HG03108 (cell line): ENCODE measurements at regions not wholly inside any gene's neighbourhood (a gene's known extent, or its start where the extent isn't known, plus 50 kb on each side); places are given as distances from the start of the nearest gene placed in this dataset.

ENCODE experiments used
- ATAC-seq: cut with Tn5 transposase; IDR thresholded peaks from one replicate; pipeline ENCODE4 v1.9.1; 2021; ENCODE audit warnings: moderate library complexity; ENCODE audit not compliant: unreplicated experiment

DNA sequence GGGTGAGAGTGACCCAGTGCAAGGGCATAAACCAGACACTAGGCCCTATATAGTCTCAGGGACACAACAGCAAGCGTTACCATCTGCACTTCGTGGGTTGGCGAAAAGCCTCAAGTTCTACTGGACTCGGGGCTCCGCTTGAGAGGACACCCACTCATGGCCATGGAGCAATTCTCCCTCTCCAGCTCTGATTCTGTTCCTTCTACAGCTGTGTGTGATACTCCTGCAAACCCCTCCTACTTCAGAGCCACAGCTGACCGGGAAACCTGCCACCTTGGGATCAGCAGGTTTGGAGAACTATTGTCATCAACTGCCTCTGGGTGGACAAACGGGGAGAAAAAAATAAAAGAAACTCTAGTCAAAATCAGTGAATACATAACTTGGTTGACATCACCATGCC is 306.9 kb downstream of the FGFR2 start:
- ATAC-seq, result no peak

DNA sequence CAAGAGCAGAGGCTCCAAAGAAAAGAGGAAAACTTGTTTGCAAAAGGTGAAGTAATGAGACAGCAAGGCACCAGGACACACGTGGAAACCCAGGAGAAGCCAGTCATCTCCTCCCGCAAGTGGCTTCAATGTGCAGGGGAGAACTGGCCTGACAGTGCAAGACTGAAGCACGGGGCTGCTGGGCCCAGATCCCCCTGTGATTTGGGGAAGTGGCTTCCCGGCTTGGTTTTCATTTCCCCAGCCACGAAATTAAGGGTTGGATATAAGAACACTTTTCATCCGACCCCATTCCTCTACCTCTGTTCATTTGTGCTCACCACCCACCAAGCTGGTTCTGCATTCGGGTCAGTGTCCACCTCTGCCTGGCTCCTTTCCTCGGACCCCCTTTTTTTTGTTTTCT is 306.4 kb downstream of the FGFR2 start:
- no peak for ATAC-seq

DNA sequence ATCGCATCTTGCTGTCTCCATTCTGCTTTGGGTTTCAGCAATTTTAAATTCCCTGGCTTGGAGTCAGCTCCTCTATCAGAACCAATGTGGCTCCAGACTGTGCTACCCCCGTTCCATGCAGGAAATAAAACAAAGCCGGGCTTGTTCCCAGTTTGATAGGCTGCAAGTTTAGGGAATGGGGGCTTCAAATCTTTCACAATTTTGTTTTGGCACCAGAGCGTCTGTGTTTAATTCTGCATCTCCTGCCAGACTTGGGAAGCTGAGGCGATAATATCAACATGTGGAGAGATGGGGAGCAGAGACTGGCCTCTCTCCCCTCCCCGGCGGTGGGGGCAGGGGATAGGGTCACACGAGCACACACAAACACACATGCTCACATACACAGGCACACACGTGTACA is 305.9 kb downstream of the FGFR2 start:
- ATAC-seq, result no peak

DNA sequence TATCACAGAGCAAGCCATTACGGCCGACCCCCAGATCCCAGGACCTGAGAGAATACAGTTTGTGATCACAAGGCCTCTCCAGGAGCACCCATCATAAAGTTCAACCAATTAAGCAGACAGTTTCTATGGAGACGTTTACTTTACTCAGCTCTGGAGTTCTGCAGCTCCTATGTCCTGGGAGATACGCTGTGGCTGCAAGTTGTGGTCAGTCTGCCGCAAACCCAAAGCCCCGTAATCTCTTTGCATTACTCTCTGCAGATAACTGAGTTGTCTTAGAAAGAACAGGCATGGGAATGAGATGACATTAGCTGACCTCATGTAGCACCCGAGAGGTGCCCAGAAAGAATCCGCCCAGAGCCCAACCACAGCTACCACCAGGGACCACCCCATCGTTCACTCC is 305.1 kb downstream of the FGFR2 start:
- no peak for ATAC-seq

DNA sequence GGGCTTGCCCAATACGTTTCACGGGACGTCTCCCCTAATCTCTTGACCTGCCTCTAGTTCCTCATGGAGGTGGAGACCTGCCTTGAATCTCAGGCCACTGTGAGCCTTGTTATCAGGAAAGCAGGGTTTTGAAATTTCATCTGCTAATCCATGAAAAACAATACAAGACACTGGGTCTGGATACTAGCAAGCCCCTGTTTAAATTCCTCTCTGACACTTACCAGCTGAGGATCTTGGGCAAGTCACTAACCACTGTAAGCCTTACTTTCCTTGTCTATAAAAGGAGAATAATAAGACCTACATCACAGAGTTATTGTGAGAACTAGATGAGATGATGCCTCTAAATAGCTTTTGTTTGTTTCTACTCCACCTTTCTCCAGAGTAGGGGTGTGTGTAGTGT is 303.6 kb downstream of the FGFR2 start:
- no peak for ATAC-seq

DNA sequence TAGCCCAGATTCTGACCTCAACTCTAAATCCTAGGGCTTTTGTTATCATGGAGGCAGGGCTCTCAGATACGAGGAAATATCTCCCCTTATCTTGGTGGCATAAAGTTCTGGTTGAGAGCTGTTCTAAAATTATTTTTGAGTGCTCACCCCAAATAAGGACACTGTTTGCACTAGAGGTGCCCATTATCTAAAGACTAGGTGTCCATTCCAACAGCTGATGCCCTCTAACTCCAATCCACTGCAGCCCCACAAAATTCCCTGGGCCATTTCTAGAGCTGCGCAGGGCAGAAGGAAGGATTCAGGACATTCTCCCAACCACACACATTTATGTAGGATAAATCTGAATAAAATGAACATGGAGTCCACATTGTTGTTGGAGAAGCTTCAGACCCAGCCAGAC is 301.9 kb downstream of the FGFR2 start:
- ATAC-seq, result no peak

DNA sequence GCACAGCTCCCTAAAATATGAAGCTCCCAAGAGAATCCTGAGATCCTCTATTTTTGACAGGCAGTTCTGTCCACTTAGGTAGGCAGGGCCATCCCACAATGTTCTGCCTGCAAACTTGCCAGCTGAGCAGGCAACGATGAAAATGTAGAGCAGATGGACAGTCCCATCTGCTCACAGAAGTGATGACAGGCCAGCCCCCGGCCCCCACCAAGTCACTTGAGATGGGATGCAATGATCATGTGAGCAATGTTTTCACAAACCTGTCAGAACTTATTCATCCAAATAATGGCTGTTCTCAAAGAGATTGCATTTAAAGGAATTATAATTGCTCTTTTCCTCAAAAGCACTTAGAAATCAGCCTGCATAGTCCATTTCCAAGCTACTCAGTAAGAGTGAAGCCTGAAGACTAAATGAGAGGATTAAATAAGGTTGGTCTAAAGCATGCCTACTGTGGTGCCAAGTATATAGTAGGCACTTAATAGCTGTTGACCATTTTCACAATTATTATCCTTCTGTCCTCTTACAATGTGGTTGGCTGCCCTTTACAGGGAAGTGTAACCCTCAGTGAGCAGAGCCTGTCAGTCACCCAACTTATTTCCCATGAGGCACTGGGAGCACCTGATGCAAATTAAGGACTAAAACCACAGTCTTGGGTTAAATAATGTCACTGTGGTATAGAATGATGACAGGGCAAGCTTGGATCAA is 301.2 kb downstream of the FGFR2 start:
- ATAC-seq, result no peak

DNA sequence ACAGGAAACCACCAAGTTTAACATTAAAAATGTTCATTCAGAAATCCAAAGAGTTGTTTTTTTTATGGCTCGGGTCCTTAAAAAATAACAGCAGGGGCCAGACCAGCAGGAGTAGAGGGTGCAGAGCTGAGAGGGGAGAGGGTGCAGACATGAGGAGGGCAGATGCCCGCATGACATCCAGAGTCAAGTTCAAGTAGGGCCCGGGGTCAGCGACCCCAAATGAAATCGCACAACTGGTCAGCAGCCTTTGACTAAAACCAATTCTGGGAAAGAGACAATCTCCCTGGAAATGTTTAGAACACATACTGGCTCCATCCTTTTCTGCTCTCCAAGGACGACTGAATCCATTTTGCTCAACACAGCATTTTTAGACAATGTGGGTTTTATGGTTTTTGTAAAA is 297.5 kb downstream of the FGFR2 start:
- ATAC-seq, result no peak

DNA sequence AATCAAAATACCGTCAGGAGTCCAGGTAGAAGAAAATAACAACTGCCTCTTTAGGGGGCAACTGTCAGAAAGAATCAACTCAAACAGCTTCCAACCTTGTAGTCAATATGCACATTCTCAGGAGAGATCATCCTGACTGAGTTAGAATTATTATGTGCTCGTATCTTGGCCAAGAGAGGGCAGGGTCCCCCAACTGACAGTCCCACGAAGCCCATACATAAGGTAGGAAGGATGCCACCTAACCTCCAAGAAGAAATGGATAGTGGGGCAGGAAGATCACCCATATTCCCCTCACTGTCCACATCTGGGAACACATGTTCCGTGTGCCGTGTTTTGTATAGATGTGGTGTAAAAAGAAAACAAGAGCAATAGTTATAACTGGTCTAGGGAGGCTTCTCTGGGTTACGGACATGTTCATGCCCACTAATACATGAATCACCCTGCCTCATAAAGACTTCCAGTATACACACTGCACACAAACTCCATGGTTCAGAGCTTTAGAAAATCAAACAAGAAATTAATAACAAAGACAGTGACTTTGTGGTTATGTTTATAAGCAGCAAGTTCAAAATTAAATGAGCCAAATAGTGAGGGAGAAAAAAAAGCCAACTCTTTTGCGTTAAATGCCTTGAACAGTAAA is 295.6 kb downstream of the FGFR2 start:
- no peak for ATAC-seq

DNA sequence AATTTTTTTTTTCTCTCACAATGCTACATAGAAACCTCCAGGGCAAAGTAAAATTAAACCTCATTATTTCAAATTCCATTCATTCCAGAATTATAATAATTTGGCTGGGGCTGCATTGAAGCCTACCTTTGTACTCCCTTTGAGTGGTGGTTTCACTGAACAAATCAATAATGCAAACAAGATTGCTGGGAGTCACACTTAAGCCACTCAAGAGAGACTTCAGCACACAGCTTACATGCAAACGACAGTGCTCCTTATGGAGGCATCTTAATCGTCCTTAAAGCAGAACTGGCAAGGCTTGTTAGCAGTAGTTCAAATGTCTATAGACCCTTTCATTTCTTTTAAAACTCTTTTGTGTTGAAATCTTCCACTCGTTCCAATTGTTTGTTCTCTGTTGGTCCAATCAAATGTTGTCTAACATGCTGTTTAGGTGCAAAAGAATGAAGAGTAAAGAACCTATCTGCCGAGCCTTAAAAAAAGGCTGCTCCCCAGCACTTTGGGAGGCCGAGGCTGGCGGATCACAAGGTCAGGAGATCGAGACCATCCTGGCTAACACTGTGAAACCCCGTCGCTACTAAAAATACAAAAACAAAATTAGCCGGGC is 294.9 kb downstream of the FGFR2 start:
- no peak for ATAC-seq

DNA sequence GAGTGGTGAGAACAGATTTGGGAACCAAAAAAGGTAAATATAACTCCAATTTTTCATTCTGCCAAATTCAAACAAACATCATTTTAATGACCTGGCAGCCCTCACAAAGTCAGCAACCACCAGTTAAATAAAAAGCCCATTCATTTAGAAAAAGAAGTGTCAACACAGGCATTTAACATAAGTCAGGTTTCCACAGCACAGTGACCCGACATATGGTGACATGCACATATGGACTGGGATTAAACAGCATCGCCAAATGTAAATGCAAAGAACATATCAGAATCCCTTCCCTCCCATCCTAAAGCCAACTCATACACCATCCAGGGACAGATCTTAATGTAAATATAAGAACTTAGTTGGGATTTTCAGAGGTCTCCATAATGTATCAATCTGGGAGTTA is 293.2 kb downstream of the FGFR2 start:
- no peak for ATAC-seq

DNA sequence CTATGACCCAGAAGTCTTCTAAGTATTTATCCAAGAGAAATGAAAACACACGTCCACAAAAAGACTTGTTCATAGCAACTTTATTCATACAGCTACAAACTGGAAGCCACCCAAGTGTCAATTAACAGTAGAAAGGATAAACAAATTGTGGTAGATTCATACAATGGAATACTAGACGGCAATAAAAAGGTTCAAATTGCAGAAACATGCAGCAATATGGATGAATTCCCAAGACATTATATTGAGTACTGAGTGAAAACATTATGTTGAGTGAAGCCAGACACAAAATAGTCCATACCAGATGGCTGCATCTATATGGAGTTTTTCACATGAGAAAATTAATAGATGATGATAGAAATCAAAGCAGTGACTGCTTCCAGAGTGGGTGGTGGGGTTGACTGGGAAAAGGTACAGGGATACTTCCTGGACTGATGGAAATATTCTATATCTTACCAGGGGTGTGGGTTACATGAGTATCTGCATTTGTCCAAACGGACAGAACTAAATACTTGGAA is 292.0 kb downstream of the FGFR2 start:
- ATAC-seq, result no peak

DNA sequence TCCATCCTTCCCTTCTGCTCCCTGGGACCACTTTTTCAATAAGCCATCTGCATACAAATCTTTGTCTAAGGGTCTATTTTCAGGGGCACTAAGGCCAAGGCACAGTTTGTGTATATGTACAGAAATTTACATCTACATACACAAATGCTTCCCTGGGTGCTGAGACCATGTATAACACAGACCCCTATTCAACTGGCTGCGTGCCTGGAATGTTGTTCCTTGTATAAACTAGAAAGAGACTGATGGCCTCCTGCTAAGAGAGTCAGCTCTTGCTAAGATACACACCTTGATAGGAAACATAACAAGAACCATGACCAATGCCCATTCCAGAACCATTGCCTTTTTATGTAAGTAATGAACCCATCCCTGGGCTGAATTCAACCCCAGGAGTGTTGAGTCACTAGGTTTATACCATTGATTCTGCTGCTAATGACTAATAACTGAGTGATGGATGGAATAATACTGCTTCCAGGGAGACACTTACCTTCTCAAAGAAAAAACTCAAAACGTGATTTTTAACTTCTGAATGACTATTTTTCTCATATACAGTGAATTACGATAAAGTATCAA is 290.7 kb downstream of the FGFR2 start:
- no peak for ATAC-seq

DNA sequence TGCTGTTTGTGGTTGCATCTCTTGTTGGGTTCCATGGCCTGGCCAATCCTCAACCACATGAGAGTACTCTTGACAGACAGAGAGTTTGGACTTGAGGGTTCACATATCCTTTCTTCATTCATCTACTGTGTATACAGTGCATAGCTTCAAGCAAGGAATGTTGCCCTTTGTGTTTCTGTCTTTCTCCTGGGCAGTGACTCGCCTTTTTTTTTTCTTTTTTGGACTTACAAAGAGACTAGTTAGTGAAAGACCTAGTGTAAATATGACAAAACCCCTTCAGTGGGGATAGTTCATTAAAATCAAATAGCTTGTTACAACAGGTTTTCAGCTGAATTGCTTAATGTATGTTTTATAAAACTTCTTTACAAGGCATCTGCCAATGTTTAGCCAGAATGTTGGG is 290.2 kb downstream of the FGFR2 start:
- no peak for ATAC-seq

DNA sequence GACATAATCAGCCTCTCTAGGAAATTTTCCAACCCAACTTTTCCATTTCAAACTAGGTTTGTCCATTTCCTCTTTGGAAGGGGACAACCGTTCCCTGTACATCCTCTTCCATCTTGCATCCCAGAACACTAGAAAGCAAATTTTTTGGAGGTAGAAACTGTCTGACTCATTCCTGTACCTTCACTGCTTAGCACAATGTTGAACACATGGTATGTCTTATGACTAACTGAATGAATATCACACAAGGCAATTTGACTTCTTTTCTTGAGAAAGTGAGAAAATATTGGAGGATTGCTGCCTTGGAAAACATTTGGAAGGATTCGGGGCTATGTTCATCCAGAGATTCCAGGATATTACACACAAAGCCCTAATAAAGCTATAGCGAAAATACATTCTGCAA is 289.1 kb downstream of the FGFR2 start:
- ATAC-seq, result no peak

DNA sequence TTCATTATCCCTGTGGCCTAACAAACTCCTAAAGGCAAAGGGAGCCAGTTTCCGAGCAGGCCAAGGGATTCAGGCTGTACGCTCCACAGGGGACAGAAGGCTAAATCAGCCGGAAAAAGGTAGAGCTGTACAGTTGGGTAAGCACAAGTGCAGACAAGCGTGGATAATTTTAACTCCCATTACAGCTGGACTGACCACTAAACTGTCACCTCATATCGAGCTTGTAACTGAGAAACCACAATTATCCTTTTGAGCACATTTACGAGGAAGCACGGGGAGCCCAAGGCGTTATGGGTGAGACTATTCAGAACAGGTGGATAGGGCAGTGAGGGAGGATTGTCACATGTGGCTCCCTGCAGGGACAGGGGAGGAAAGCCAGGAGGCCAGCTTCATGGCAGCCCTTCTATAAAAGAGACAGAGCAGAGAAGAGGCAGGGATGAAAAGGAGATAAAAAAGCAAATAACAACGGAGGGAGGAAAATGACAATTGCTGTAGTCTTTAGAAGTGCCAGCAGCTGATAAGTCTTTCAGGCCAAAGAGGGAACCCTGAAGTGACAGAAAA is 288.0 kb downstream of the FGFR2 start:
- ATAC-seq, result no peak

DNA sequence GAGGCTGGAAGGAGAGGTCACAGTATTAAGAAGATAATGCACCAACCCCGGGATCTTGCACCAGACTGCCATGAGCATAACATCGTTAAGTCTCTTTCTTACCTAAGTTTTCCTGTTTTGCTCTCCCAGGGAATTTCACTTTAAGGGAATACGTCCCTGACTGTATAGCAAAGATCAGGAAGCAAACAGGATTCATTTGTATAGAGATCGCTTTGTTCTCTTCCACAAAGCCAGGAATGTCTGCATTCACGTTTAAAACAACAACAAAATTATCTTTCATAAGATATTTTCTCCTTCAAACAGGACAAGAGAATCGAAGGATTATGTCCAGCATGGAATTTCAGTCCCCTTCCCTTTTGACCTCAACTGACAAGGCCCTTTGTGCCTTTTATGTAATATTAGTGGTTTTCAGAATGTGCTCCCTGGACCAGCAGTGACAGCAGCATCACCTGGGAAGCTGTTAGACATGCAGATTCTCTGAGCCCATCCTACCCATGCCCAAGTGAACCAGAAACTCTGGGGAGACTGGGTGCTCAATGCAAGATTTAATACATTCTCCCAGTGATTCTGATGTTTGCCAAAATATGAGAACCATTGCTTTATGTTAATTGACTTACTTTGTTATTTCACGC is 286.3 kb downstream of the FGFR2 start:
- ATAC-seq, result no peak

DNA sequence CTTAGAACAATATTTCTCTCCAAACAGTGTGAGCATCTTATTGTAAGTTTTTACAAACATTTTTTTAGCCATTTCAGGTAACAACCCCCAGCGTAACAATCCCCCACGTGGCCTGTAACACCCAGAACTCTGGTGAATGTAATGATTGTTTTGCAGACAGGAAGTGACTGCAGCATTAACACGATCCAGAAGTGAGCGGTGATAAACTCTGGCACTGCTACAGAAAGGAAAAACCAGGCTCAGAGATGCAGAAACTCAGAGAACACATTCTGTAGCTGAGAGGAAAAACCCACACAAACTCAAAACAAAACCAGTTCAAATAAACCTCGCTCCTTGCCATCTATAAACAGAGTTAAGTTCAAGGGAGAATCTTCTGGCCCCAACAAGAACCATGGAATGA is 285.7 kb downstream of the FGFR2 start:
- no peak for ATAC-seq

DNA sequence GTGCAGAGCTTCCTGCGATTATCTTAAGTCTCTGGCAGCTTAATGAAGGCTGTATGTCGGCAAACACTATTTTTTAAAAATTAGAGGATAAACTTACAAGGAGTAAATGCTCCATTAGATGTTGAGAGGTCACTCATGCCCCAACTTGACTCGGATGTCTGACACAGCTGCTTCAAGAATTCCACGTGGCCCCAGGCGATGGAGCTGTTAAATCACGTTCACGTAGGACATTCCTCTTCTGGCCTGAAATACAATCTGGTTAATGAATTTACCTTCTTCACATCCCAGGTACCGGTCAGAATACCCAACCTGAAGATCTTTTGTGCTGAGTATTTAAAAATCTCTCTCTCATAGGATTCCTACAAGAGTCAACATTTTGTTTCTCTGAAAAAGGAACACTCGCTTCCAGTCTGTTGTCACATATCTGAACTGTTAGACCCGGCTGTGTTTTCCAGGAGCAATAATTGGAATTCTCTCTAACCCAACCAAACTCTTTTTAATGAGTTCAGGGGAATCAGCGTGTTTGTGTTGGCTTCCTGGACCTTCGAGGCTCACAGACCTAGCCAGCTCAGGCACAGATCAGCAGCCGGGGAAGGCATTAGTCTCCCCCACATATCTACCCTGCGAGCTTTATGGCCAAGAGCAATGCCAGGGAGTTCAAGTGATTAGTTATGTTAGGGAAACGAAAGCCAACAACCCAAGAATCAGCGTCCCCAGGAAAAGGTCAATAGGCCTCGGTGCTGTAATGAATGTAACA is 284.9 kb downstream of the FGFR2 start:
- ATAC-seq, result no peak

DNA sequence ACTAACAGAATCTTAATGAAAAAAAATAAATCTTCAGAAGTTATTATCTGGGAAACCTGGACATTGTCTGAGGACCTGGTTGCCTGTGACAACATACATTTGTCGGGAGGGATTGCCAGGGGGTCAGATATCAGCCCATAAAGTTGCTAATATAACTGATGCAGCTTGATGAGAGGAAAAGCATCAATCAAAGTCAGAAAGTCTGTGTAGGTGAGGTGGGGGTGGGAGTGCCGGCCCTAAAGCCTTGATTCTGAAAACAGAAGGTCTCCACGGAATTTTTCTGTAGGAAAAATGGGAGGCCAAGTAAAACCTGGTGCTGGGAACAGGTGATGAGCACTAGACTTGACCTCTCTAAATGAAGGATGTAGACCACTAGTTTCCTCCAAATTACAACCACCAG is 281.8 kb downstream of the FGFR2 start:
- ATAC-seq, result no peak

DNA sequence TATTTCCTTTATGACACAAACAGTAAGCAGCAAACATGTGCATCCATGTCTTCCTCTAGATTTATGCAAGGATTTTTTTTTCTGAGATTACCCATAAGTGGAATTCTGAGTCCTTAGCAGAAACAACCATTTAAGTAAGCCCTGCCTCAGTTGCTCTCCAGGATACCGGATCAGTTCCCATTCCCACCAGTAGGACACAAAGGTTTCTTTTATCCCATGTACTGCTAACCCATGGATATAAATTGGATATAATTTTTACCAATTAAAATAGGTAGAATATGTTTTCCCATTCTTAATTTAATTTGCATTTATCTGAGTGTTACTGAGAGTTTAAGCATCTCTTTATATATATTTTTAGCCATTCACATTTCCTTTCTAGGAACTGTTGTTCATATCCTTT is 280.9 kb downstream of the FGFR2 start:
- no peak for ATAC-seq
